GM10266 (cell line): ENCODE measurements at regions not wholly inside any gene's neighbourhood (a gene's known extent, or its start where the extent isn't known, plus 50 kb on each side); places are given as distances from the start of the nearest gene placed in this dataset.

Experiments
- DNase-seq: peaks from one replicate; pipeline ENCODE4 v3.0.0; 2012; ENCODE audit errors: extremely low spot score
- CTCF ChIP-seq: IDR thresholded peaks from 2 replicates; pipeline ENCODE4 v1.5.1; 2012; ENCODE audit warnings: mild to moderate bottlenecking, low read depth; ENCODE audit not compliant: control insufficient read depth, insufficient read depth; ENCODE audit errors: missing control alignments

GRCh38 chr11:76276046-76276780, 69.9 kb upstream of the WNT11 start:
- no peak for TF ChIP-seq CTCF
- no peak for DNase-seq

DNA sequence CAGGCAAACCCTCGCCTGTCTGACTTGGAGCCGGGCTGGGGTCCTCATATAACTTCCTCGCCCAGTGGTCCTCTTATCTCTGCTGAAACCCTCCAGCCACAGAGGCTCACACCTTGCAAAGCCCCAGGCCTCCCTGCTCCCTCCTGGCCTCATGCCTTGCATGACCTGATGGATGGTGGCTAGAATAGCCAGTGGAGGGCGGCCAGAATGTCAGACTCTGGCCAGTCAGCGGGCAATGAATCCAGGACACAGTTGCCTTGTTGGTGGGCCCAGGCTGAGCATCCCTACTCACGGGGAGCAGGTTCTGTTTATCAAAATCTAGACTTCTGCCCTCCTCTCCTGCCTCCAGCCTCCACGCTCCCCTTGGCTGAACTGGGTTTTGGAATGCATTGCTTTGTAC, 69.1 kb upstream of the WNT11 start:
- TF ChIP-seq CTCF = no peak

GRCh38 chr11:76271068-76271467, 64.8 kb upstream of the WNT11 start:
- TF ChIP-seq CTCF = no peak
- DNase-seq = no peak

More for the DNA sequence above, 69.1 kb upstream of the WNT11 start:
- no peak for DNase-seq

GRCh38 chr11:76270389-76270788, 64.1 kb upstream of the WNT11 start:
- DNase-seq = no peak
- TF ChIP-seq CTCF = no peak

- no peak for DNase-seq
- no peak for TF ChIP-seq CTCF
Measured at GRCh38 chr11:76269661-76270261, 63.5 kb upstream of the WNT11 start.

DNA sequence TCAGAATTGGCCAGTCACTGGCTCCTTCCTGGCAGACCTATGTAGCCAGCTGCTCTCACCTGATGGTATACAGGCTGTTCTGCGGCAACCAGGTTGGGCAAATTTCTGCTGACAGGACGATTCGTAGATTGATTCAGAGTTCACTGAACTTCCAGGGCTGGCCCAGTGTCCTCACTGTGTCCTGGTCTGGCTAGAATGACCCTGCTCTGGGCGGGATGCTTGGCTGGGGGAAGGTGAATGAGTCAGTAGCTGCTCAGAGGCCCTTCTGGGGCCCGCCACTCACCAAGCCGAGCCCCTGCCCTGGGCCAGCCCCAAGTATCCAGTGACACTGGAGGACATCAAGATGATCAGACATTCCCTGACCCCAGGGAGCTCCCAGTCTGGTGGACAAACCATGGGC, 62.9 kb upstream of the WNT11 start:
- no peak for DNase-seq
- no peak for TF ChIP-seq CTCF

- no peak for DNase-seq
- no peak for TF ChIP-seq CTCF
Measured at GRCh38 chr11:76268498-76268897, 62.2 kb upstream of the WNT11 start.
